AG04450 (cell line): ENCODE measurements at regions not wholly inside any gene's neighbourhood (a gene's known extent, or its start where the extent isn't known, plus 50 kb on each side); places are given as distances from the start of the nearest gene placed in this dataset.

Experiments
- CTCF ChIA-PET: fragments of 300-600, 350-600 bp; formaldehyde crosslinking; extraction: SDS; loops from one replicate; lab custom pipeline; 2022; ENCODE audit warnings: antibody characterized with exemption, inconsistent platforms; lab: Charles Lee
- POLR2A ChIA-PET: fragments of 350-600 bp; formaldehyde crosslinking; extraction: SDS; loops from one replicate; lab custom pipeline; 2021; ENCODE audit warnings: antibody characterized with exemption, inconsistent platforms; lab: Yijun Ruan, JAX
- DNase-seq: peaks from one replicate; pipeline ENCODE4 v3.0.0-alpha.2; 2011; ENCODE audit warnings: low read depth, low spot score
- H3K27ac ChIP-seq: one replicate; pipeline ENCODE4 v1.5.1; 2012; ENCODE audit warnings: low read depth, low read length, control low read depth
- H3K27me3 ChIP-seq: one replicate; pipeline ENCODE4 v1.6.0; 2012; ENCODE audit warnings: low read length; ENCODE audit not compliant: control insufficient read depth, insufficient read depth
- H3K4me3 ChIP-seq: 2 replicates; pipeline ENCODE4 v1.5.1; 2011; ENCODE audit warnings: mild to moderate bottlenecking, low read depth, low read length, control low read depth
- H3K9me3 ChIP-seq: 2 replicates; pipeline ENCODE4 v1.5.1; 2012; ENCODE audit warnings: low read length; ENCODE audit not compliant: control insufficient read depth, insufficient read depth
- TF ChIP-seq, protein P1 (sequence below): IDR thresholded peaks from 2 replicates; pipeline ENCODE4 v1.5.1; 2011; ENCODE audit warnings: low read depth, low read length, control low read depth, inconsistent platforms

DNA sequence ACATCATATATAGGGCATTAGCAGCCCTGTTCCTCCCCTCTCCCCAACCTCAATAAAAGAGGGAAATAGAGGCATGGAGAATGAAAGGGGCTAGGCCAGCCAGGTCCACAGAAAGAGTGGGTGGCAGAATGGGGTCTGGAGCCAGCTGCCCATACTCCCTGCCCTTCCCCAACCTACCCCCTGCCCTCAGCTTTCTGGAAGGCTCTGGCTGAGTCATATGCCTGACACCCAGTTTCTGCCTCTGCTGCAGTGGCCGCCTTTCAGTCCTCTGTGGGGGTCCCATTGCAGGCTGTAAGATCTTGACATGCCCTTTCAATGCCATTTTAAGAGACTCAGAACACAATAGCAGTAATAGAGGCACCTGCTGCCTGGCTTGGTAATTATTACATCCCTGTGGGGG is 95.7 kb downstream of the LINGO1 start:
- Histone ChIP-seq H3K27me3 (peaks cover 30% of the 10 kb centered on the region), H3K4me3 (no peak overlapping the region), H3K9me3 (no peaks in the 10 kb centered on the region), H3K27ac (no peak overlapping the region)
- ChIA-PET CTCF (no interaction called here), POLR2A (no interaction called here)
- no peak for DNase-seq
- TF ChIP-seq, protein P1, sequence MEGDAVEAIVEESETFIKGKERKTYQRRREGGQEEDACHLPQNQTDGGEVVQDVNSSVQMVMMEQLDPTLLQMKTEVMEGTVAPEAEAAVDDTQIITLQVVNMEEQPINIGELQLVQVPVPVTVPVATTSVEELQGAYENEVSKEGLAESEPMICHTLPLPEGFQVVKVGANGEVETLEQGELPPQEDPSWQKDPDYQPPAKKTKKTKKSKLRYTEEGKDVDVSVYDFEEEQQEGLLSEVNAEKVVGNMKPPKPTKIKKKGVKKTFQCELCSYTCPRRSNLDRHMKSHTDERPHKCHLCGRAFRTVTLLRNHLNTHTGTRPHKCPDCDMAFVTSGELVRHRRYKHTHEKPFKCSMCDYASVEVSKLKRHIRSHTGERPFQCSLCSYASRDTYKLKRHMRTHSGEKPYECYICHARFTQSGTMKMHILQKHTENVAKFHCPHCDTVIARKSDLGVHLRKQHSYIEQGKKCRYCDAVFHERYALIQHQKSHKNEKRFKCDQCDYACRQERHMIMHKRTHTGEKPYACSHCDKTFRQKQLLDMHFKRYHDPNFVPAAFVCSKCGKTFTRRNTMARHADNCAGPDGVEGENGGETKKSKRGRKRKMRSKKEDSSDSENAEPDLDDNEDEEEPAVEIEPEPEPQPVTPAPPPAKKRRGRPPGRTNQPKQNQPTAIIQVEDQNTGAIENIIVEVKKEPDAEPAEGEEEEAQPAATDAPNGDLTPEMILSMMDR, result no peak

DNA sequence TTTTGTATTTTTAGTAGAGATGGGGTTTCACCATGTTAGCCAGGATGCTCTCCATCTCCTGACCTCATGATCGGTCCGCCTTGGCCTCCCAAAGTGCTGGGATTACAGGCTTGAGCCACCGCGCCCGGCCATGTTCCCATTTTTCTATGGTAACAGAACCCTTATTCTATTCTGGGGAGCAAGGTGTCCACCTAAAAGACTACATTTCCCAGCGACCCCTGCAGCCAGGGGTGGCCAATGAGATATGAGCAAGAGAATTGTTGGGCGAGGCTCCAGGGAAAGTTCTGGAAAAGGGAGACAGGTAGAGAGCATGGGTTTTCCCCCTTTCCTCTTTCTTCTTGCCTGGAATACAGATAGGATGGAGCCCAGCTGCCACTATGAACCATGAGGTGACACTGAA is 96.9 kb downstream of the LINGO1 start:
- no peak overlapping the region for H3K4me3 ChIP-seq
- TF ChIP-seq, protein P1, result no peak
- peaks cover 34% of the 10 kb centered on the region for H3K27me3 ChIP-seq
- no peak for DNase-seq
- ChIA-PET CTCF (no interaction called here), POLR2A (no interaction called here)
- no peak overlapping the region for H3K27ac ChIP-seq
- no peaks in the 10 kb centered on the region for H3K9me3 ChIP-seq
